HCT116 (cell line): ENCODE measurements at regions not wholly inside any gene's neighbourhood (a gene's known extent, or its start where the extent isn't known, plus 50 kb on each side); places are given as distances from the start of the nearest gene placed in this dataset.

ENCODE experiments used
- EGR1 ChIP-seq: IDR thresholded peaks from 2 replicates; pipeline ENCODE4 v1.6.1; 2012; ENCODE audit warnings: low read depth
- ELF1 ChIP-seq: IDR thresholded peaks from 2 replicates; pipeline ENCODE4 v1.6.1; 2012; ENCODE audit warnings: low read depth, borderline replicate concordance
- EZH2 ChIP-seq: fragments of 200-600 bp; sonication (generic); IDR thresholded peaks from 2 replicates; pipeline ENCODE4 v1.6.1; 2017; ENCODE audit warnings: antibody characterized with exemption, mixed run types
- EZH2phosphoT487 ChIP-seq: fragments of 200-600 bp; IDR thresholded peaks from 2 replicates; pipeline ENCODE4 v1.6.1; 2018; ENCODE audit warnings: antibody characterized with exemption, borderline replicate concordance
- POLR2A ChIP-seq: IDR thresholded peaks from 2 replicates; pipeline ENCODE4 v1.7.0; 2011; ENCODE audit warnings: borderline replicate concordance; ENCODE audit not compliant: insufficient read depth, insufficient read length; ENCODE audit errors: extremely low read depth
- TF ChIP-seq, protein P1 (sequence below), 3 experiments: fragments of 200-600 bp in 1 of 3; sonication (generic) in 1 of 3; IDR thresholded peaks in 2 of 3; conservative IDR thresholded peaks in 1 of 3; 2 replicates each; pipeline ENCODE4 v1.5.1; 2012 to 2017; ENCODE audit warnings: low read depth in 2 of 3, low read length in 2 of 3, antibody characterized with exemption in 1 of 3, borderline replicate concordance in 1 of 3, control low read depth in 1 of 3, mild to moderate bottlenecking in 1 of 3, mixed read lengths in 1 of 3, mixed run types in 1 of 3, moderate library complexity in 1 of 3; ENCODE audit not compliant: insufficient read depth in 1 of 3
- TF ChIP-seq, protein P2 (sequence below): IDR thresholded peaks from 2 replicates; pipeline ENCODE4 v1.6.1; 2012; ENCODE audit warnings: low read depth

DNA sequence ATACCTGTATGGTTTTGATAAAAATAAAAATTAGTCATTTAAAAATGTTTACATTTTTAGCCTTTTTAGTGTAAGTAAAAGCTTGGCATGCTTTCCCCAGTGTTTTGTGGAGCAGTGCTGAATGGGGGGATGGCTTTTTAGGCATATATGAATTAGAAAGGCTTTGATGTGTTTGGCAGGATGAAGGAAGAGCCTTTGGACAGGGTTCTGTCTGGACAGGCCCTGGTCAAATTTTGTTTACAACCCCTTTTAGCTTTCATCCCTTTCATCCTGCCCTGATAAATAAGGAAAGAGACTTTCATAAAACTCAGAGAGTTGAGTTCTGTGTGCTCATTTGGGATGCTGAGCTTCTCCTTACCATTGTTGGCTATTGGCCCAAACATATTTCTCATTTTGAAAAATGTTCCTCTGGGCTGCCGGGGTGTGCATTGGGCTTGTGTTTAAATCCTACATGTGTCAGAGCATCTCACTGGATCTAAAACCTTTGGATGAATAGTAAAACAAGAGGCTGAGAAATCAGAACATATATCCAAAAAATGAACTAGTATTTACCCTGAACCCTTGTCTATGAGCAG, 68.1 kb upstream of the PHYHIPL start:
- TF ChIP-seq POLR2A (no peak), ELF1 (no peak), EZH2phosphoT487 (no peak), EZH2 (no peak), EGR1 (no peak)
- TF ChIP-seq, protein P1, sequence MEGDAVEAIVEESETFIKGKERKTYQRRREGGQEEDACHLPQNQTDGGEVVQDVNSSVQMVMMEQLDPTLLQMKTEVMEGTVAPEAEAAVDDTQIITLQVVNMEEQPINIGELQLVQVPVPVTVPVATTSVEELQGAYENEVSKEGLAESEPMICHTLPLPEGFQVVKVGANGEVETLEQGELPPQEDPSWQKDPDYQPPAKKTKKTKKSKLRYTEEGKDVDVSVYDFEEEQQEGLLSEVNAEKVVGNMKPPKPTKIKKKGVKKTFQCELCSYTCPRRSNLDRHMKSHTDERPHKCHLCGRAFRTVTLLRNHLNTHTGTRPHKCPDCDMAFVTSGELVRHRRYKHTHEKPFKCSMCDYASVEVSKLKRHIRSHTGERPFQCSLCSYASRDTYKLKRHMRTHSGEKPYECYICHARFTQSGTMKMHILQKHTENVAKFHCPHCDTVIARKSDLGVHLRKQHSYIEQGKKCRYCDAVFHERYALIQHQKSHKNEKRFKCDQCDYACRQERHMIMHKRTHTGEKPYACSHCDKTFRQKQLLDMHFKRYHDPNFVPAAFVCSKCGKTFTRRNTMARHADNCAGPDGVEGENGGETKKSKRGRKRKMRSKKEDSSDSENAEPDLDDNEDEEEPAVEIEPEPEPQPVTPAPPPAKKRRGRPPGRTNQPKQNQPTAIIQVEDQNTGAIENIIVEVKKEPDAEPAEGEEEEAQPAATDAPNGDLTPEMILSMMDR (IDR thresholded peaks at IDR 0.05 in 2 of 3, conservative IDR thresholded peaks at IDR 0.05 in 1 of 3; ENCODE audit: borderline replicate concordance in 1 of 3, insufficient read depth in 1 of 3, low read depth in 2 of 3, low read length in 2 of 3) = no peak
- TF ChIP-seq, protein P2, sequence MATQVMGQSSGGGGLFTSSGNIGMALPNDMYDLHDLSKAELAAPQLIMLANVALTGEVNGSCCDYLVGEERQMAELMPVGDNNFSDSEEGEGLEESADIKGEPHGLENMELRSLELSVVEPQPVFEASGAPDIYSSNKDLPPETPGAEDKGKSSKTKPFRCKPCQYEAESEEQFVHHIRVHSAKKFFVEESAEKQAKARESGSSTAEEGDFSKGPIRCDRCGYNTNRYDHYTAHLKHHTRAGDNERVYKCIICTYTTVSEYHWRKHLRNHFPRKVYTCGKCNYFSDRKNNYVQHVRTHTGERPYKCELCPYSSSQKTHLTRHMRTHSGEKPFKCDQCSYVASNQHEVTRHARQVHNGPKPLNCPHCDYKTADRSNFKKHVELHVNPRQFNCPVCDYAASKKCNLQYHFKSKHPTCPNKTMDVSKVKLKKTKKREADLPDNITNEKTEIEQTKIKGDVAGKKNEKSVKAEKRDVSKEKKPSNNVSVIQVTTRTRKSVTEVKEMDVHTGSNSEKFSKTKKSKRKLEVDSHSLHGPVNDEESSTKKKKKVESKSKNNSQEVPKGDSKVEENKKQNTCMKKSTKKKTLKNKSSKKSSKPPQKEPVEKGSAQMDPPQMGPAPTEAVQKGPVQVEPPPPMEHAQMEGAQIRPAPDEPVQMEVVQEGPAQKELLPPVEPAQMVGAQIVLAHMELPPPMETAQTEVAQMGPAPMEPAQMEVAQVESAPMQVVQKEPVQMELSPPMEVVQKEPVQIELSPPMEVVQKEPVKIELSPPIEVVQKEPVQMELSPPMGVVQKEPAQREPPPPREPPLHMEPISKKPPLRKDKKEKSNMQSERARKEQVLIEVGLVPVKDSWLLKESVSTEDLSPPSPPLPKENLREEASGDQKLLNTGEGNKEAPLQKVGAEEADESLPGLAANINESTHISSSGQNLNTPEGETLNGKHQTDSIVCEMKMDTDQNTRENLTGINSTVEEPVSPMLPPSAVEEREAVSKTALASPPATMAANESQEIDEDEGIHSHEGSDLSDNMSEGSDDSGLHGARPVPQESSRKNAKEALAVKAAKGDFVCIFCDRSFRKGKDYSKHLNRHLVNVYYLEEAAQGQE = no peak
